Activated T-cell treated with anti-CD3 and anti-CD28 coated beads, Interleukin-2, amount 50 U/mL, for 4 hours (primary cell): ENCODE measurements at regions not wholly inside any gene's neighbourhood (a gene's known extent, or its start where the extent isn't known, plus 50 kb on each side); places are given as distances from the start of the nearest gene placed in this dataset.

ENCODE experiments used
- ATAC-seq, 2 donors: fragments of 200-7000 bp; cut with Tn5 transposase; one replicate each; pipeline ENCODE4 v1.10.0; 2021
- DNase-seq: peaks from one replicate; pipeline ENCODE4 v3.0.0-alpha.2; 2020
- H3K27me3 Mint-ChIP-seq: one replicate; pipeline ENCODE4 v1.8.0; 2021; ENCODE audit warnings: low read depth, mixed read lengths
- H3K36me3 Mint-ChIP-seq: one replicate; pipeline ENCODE4 v1.8.0; 2022; ENCODE audit warnings: mixed read lengths; ENCODE audit not compliant: insufficient read depth
- H3K4me1 Mint-ChIP-seq: one replicate; pipeline ENCODE4 v1.8.0; 2021; ENCODE audit warnings: low read depth, mixed read lengths
- H3K4me3 Mint-ChIP-seq: one replicate; pipeline ENCODE4 v1.8.0; 2021; ENCODE audit warnings: mild to moderate bottlenecking, moderate library complexity, mixed read lengths
- H3K9me3 Mint-ChIP-seq: one replicate; pipeline ENCODE4 v1.8.0; 2021; ENCODE audit warnings: mixed read lengths

- Mint-ChIP-seq H3K4me1 (no peaks in the 10 kb centered on the region), H3K9me3 (peaks cover 3% of the 10 kb centered on the region), H3K27me3 (peaks cover 2% of the 10 kb centered on the region), H3K4me3 (no peak overlapping the region), H3K36me3 (no peaks in the 10 kb centered on the region)
- ATAC-seq (no peak), DNase-seq (no peak)
Observed at GRCh38 chr1:217025381-217025780, 302.2 kb upstream of the ESRRG start.

- no peaks in the 10 kb centered on the region for H3K36me3 Mint-ChIP-seq
- no peak overlapping the region for H3K4me3 Mint-ChIP-seq
- peaks cover 2% of the 10 kb centered on the region for H3K27me3 Mint-ChIP-seq
- DNase-seq, result no peak
- H3K9me3 Mint-ChIP-seq, result peaks cover 3% of the 10 kb centered on the region
- no peak for ATAC-seq
- H3K4me1 Mint-ChIP-seq, result no peaks in the 10 kb centered on the region
Observed at GRCh38 chr1:217024911-217025310, 301.7 kb upstream of the ESRRG start.

GRCh38 chr1:217021956-217022355 lies 298.7 kb upstream of the ESRRG start:
- Mint-ChIP-seq H3K27me3 (peaks cover 2% of the 10 kb centered on the region), H3K4me3 (no peak overlapping the region), H3K36me3 (no peaks in the 10 kb centered on the region), H3K9me3 (peaks cover 3% of the 10 kb centered on the region), H3K4me1 (no peaks in the 10 kb centered on the region)
- no peak for DNase-seq
- ATAC-seq, result no peak

GRCh38 chr1:217021400-217021799 lies 298.2 kb upstream of the ESRRG start:
- Mint-ChIP-seq H3K36me3 (no peaks in the 10 kb centered on the region), H3K9me3 (peaks cover 3% of the 10 kb centered on the region), H3K4me3 (no peak overlapping the region), H3K4me1 (no peaks in the 10 kb centered on the region), H3K27me3 (peaks cover 2% of the 10 kb centered on the region)
- DNase-seq, result no peak
- ATAC-seq, result no peak

- Mint-ChIP-seq H3K4me1 (no peaks in the 10 kb centered on the region), H3K4me3 (no peak overlapping the region), H3K9me3 (peaks cover 1% of the 10 kb centered on the region), H3K27me3 (peaks cover under 1% of the 10 kb centered on the region), H3K36me3 (no peaks in the 10 kb centered on the region)
- ATAC-seq, result no peak
- no peak for DNase-seq
Observed at GRCh38 chr1:217019475-217019874, 296.2 kb upstream of the ESRRG start.

- DNase-seq (no peak), ATAC-seq (no peak)
- H3K36me3 Mint-ChIP-seq, result no peaks in the 10 kb centered on the region
- no peak overlapping the region for H3K4me3 Mint-ChIP-seq
- H3K27me3 Mint-ChIP-seq, result no peaks in the 10 kb centered on the region
- H3K9me3 Mint-ChIP-seq, result no peaks in the 10 kb centered on the region
- no peaks in the 10 kb centered on the region for H3K4me1 Mint-ChIP-seq
Observed at GRCh38 chr1:217018648-217019047, 295.4 kb upstream of the ESRRG start.

GRCh38 chr1:217017165-217017564 lies 293.9 kb upstream of the ESRRG start:
- Mint-ChIP-seq H3K4me3 (no peak overlapping the region), H3K36me3 (no peaks in the 10 kb centered on the region), H3K4me1 (no peaks in the 10 kb centered on the region), H3K27me3 (no peaks in the 10 kb centered on the region), H3K9me3 (no peaks in the 10 kb centered on the region)
- DNase-seq (no peak), ATAC-seq (no peak)

GRCh38 chr1:217014066-217014465 lies 290.8 kb upstream of the ESRRG start:
- no peak for ATAC-seq
- H3K9me3 Mint-ChIP-seq, result no peaks in the 10 kb centered on the region
- DNase-seq, result no peak
- no peaks in the 10 kb centered on the region for H3K4me1 Mint-ChIP-seq
- H3K4me3 Mint-ChIP-seq, result no peak overlapping the region
- H3K36me3 Mint-ChIP-seq, result no peaks in the 10 kb centered on the region
- H3K27me3 Mint-ChIP-seq, result no peaks in the 10 kb centered on the region

- Mint-ChIP-seq H3K27me3 (no peaks in the 10 kb centered on the region), H3K9me3 (no peaks in the 10 kb centered on the region), H3K36me3 (no peaks in the 10 kb centered on the region), H3K4me3 (no peak overlapping the region), H3K4me1 (no peaks in the 10 kb centered on the region)
- ATAC-seq, result no peak
- DNase-seq, result no peak
Observed at GRCh38 chr1:217012659-217013058, 289.4 kb upstream of the ESRRG start.

- Mint-ChIP-seq H3K36me3 (no peaks in the 10 kb centered on the region), H3K27me3 (no peaks in the 10 kb centered on the region), H3K4me3 (no peak overlapping the region), H3K4me1 (no peaks in the 10 kb centered on the region), H3K9me3 (no peaks in the 10 kb centered on the region)
- ATAC-seq, result no peak
- DNase-seq, result no peak
Observed at GRCh38 chr1:217011097-217011496, 287.9 kb upstream of the ESRRG start.

- H3K4me3 Mint-ChIP-seq, result no peak overlapping the region
- no peaks in the 10 kb centered on the region for H3K9me3 Mint-ChIP-seq
- ATAC-seq (no peak), DNase-seq (no peak)
- H3K27me3 Mint-ChIP-seq, result no peaks in the 10 kb centered on the region
- no peaks in the 10 kb centered on the region for H3K36me3 Mint-ChIP-seq
- no peaks in the 10 kb centered on the region for H3K4me1 Mint-ChIP-seq
Observed at GRCh38 chr1:217010253-217010652, 287.0 kb upstream of the ESRRG start.

- H3K36me3 Mint-ChIP-seq, result no peaks in the 10 kb centered on the region
- no peaks in the 10 kb centered on the region for H3K9me3 Mint-ChIP-seq
- ATAC-seq (no peak), DNase-seq (no peak)
- H3K4me1 Mint-ChIP-seq, result no peaks in the 10 kb centered on the region
- H3K27me3 Mint-ChIP-seq, result no peaks in the 10 kb centered on the region
- no peak overlapping the region for H3K4me3 Mint-ChIP-seq
Observed at GRCh38 chr1:217009376-217009775, 286.1 kb upstream of the ESRRG start.

- H3K36me3 Mint-ChIP-seq, result no peaks in the 10 kb centered on the region
- no peaks in the 10 kb centered on the region for H3K4me1 Mint-ChIP-seq
- DNase-seq, result no peak
- H3K4me3 Mint-ChIP-seq, result no peak overlapping the region
- no peaks in the 10 kb centered on the region for H3K27me3 Mint-ChIP-seq
- ATAC-seq, result no peak
- H3K9me3 Mint-ChIP-seq, result peaks cover 6% of the 10 kb centered on the region
Observed at GRCh38 chr1:217004776-217005436, 281.7 kb upstream of the ESRRG start.

- no peak for DNase-seq
- H3K27me3 Mint-ChIP-seq, result no peaks in the 10 kb centered on the region
- H3K4me1 Mint-ChIP-seq, result no peaks in the 10 kb centered on the region
Observed at GRCh38 chr1:217003355-217003754, 280.1 kb upstream of the ESRRG start.

GRCh38 chr1:216997831-216998230 lies 274.6 kb upstream of the ESRRG start:
- H3K4me3 Mint-ChIP-seq, result no peak overlapping the region
- no peak for ATAC-seq
- H3K4me1 Mint-ChIP-seq, result no peaks in the 10 kb centered on the region

More at GRCh38 chr1:217003355-217003754, 280.1 kb upstream of the ESRRG start:
- peaks cover 6% of the 10 kb centered on the region for H3K9me3 Mint-ChIP-seq
- no peak overlapping the region for H3K4me3 Mint-ChIP-seq
- no peak for ATAC-seq
- H3K36me3 Mint-ChIP-seq, result no peaks in the 10 kb centered on the region

GRCh38 chr1:216997069-216997468 lies 273.8 kb upstream of the ESRRG start:
- Mint-ChIP-seq H3K4me1 (no peaks in the 10 kb centered on the region), H3K4me3 (no peak overlapping the region), H3K9me3 (no peaks in the 10 kb centered on the region), H3K27me3 (no peaks in the 10 kb centered on the region), H3K36me3 (no peaks in the 10 kb centered on the region)
- no peak for DNase-seq
- no peak for ATAC-seq

More at GRCh38 chr1:216997831-216998230, 274.6 kb upstream of the ESRRG start:
- Mint-ChIP-seq H3K36me3 (no peaks in the 10 kb centered on the region), H3K9me3 (peaks cover 5% of the 10 kb centered on the region), H3K27me3 (no peaks in the 10 kb centered on the region)
- DNase-seq, result no peak
